Nephron progenitor cell (in vitro differentiated cells): ENCODE measurements at regions not wholly inside any gene's neighbourhood (a gene's known extent, or its start where the extent isn't known, plus 50 kb on each side); places are given as distances from the start of the nearest gene placed in this dataset.

Source experiments
- DNase-seq: peaks from one replicate; pipeline ENCODE4 v3.0.0; 2021
- H3K27ac Mint-ChIP-seq: 2 replicates; pipeline ENCODE4 v1.8.0; 2021; ENCODE audit warnings: mild to moderate bottlenecking, moderate library complexity, mixed read lengths
- H3K27me3 Mint-ChIP-seq: 2 replicates; pipeline ENCODE4 v1.8.0; 2021; ENCODE audit warnings: mild to moderate bottlenecking, low read depth, mixed read lengths; ENCODE audit not compliant: poor library complexity
- H3K36me3 Mint-ChIP-seq: 2 replicates; pipeline ENCODE4 v1.8.0; 2021; ENCODE audit warnings: low read depth, mixed read lengths
- H3K4me1 Mint-ChIP-seq: 2 replicates; pipeline ENCODE4 v1.8.0; 2021; ENCODE audit warnings: mixed read lengths
- H3K4me3 Mint-ChIP-seq: 2 replicates; pipeline ENCODE4 v1.8.0; 2021; ENCODE audit warnings: mild to moderate bottlenecking, moderate library complexity, mixed read lengths
- H3K9me3 Mint-ChIP-seq: 2 replicates; pipeline ENCODE4 v1.8.0; 2021; ENCODE audit warnings: mild to moderate bottlenecking, moderate library complexity, mixed read lengths
- TF ChIP-seq, protein P1 (sequence below): fragments of 200-600 bp; sonication (generic); IDR thresholded peaks from 2 replicates; pipeline ENCODE4 v1.5.0; 2021; ENCODE audit warnings: antibody characterized with exemption

GRCh38 chr12:87676731-87677130 is 352.5 kb downstream of the C12orf50 start:
- Mint-ChIP-seq H3K27ac (no peak overlapping the region), H3K4me3 (no peak overlapping the region), H3K4me1 (peaks cover 5% of the 10 kb centered on the region), H3K27me3 (no peaks in the 10 kb centered on the region), H3K36me3 (no peaks in the 10 kb centered on the region), H3K9me3 (no peaks in the 10 kb centered on the region)
- TF ChIP-seq, protein P1, sequence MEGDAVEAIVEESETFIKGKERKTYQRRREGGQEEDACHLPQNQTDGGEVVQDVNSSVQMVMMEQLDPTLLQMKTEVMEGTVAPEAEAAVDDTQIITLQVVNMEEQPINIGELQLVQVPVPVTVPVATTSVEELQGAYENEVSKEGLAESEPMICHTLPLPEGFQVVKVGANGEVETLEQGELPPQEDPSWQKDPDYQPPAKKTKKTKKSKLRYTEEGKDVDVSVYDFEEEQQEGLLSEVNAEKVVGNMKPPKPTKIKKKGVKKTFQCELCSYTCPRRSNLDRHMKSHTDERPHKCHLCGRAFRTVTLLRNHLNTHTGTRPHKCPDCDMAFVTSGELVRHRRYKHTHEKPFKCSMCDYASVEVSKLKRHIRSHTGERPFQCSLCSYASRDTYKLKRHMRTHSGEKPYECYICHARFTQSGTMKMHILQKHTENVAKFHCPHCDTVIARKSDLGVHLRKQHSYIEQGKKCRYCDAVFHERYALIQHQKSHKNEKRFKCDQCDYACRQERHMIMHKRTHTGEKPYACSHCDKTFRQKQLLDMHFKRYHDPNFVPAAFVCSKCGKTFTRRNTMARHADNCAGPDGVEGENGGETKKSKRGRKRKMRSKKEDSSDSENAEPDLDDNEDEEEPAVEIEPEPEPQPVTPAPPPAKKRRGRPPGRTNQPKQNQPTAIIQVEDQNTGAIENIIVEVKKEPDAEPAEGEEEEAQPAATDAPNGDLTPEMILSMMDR: no peak
- DNase-seq: no peak

DNA sequence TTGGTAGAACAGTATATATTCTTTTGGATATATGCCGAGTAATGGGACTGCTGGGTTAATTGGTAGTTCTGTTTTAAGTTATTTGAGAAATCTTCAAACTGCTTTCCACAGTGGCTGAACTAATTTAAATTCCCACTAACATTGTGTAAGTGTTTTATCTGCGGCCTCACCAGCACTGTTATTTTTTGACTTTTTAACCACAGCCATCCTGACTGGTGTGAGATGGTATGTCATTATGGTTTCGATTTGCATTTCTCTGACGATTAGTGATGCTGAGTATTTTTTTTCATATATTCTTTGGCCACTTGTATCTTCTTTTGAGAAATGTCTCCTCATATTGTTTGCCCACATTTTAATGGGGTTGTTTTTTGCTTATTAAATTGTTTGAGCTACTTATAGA is 357.4 kb downstream of the C12orf50 start:
- Mint-ChIP-seq H3K27me3 (no peaks in the 10 kb centered on the region), H3K36me3 (no peaks in the 10 kb centered on the region), H3K4me3 (no peak overlapping the region), H3K9me3 (no peaks in the 10 kb centered on the region), H3K27ac (no peak overlapping the region), H3K4me1 (peaks cover 9% of the 10 kb centered on the region)
- TF ChIP-seq, protein P1: no peak
- no peak for DNase-seq

- no peaks in the 10 kb centered on the region for H3K9me3 Mint-ChIP-seq
- TF ChIP-seq, protein P1: no peak
- no peak overlapping the region for H3K4me3 Mint-ChIP-seq
- H3K27me3 Mint-ChIP-seq: no peaks in the 10 kb centered on the region
- H3K4me1 Mint-ChIP-seq: peaks cover 6% of the 10 kb centered on the region
- no peaks in the 10 kb centered on the region for H3K36me3 Mint-ChIP-seq
- DNase-seq: no peak
- H3K27ac Mint-ChIP-seq: no peak overlapping the region
Measured at GRCh38 chr12:87670448-87670847, 358.8 kb downstream of the C12orf50 start.

GRCh38 chr12:87667378-87667777 is 361.8 kb downstream of the C12orf50 start:
- Mint-ChIP-seq H3K4me1 (peaks cover 7% of the 10 kb centered on the region), H3K4me3 (no peak overlapping the region), H3K9me3 (no peaks in the 10 kb centered on the region), H3K27ac (no peak overlapping the region), H3K27me3 (no peaks in the 10 kb centered on the region), H3K36me3 (no peaks in the 10 kb centered on the region)
- no peak for DNase-seq
- TF ChIP-seq, protein P1: no peak

DNA sequence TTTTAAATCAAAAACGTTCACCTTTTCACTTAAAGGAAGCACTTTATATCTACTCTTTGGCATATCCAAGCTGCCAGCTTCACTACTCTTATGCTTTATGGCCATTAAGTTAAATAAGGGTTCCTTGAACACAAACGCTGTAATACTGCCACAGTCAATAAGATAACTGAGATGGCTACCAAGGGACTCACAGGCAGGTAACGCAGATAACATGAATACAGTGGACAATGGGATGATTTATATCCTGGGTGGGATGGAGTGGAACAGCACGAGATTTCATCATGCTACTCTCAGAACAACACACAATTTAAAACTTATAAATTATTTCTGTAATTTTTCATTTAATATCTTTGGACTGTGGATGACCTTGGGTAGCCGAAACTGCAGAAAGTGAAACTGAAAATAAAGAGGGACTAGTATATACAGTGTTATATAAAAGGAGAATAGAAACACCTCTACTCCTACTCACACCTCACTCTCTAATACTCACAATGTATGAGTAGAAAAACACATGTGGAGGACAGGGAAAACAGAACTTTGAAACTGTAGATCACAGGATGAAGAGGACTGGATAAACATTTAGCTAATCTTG is 367.3 kb downstream of the C12orf50 start:
- DNase-seq: no peak
- Mint-ChIP-seq H3K36me3 (no peaks in the 10 kb centered on the region), H3K27ac (peak overlapping the region; percentile 72), H3K27me3 (no peaks in the 10 kb centered on the region), H3K4me3 (no peak overlapping the region), H3K4me1 (peaks cover 18% of the 10 kb centered on the region), H3K9me3 (no peaks in the 10 kb centered on the region)
- TF ChIP-seq, protein P1: no peak
